ENCODE measurements at regions not wholly inside any gene's neighbourhood (a gene's known extent, or its start where the extent isn't known, plus 50 kb on each side); places are given as distances from the start of the nearest gene placed in this dataset.

DNA sequence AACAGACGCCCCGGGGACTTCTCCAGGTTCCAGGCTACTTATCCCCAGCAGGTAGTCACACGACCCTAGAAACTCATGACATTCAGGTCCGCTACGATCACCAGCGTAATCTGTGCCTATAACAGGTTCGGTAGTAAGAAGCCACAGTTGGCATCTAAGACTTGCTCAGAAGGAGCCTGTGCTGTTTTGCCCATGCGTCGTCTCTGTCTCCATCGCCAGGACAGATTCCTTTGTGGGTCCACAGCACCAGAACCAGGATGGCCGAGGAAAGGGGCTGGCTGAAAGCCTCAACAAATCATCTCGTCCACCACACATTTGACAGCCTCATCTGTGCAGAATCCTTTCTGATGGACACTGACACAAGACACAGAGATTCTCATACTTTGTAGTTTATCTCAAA lies 319.5 kb upstream of the AGA start:
- TF ChIP-seq, protein P1, sequence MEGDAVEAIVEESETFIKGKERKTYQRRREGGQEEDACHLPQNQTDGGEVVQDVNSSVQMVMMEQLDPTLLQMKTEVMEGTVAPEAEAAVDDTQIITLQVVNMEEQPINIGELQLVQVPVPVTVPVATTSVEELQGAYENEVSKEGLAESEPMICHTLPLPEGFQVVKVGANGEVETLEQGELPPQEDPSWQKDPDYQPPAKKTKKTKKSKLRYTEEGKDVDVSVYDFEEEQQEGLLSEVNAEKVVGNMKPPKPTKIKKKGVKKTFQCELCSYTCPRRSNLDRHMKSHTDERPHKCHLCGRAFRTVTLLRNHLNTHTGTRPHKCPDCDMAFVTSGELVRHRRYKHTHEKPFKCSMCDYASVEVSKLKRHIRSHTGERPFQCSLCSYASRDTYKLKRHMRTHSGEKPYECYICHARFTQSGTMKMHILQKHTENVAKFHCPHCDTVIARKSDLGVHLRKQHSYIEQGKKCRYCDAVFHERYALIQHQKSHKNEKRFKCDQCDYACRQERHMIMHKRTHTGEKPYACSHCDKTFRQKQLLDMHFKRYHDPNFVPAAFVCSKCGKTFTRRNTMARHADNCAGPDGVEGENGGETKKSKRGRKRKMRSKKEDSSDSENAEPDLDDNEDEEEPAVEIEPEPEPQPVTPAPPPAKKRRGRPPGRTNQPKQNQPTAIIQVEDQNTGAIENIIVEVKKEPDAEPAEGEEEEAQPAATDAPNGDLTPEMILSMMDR (conservative IDR thresholded peaks at IDR 0.05; ENCODE audit: low read depth, low read length): no peak
- TF ChIP-seq MAZ (IDR thresholded peaks at IDR 0.05; ENCODE audit: borderline replicate concordance, low read depth, low read length): no peak

Data from IMR-90 (cell line).